Astrocyte (in vitro differentiated cells and primary cell): ENCODE measurements at regions not wholly inside any gene's neighbourhood (a gene's known extent, or its start where the extent isn't known, plus 50 kb on each side); places are given as distances from the start of the nearest gene placed in this dataset.

Experiments used
- DNase-seq: peaks from one replicate; pipeline ENCODE4 v3.0.0-alpha.2; 2010; ENCODE audit warnings: low read depth
- FAIRE-seq: peaks from 2 replicates; lab custom pipeline; 2011; peaks lifted over from hg19 to GRCh38; lab: Jason Lieb, UNC
- H2AFZ ChIP-seq: 2 replicates; pipeline ENCODE4 v1.6.0; 2012; ENCODE audit warnings: low read depth, low read length, inconsistent platforms
- H3K27ac ChIP-seq: 2 replicates; pipeline ENCODE4 v1.5.1; 2011; ENCODE audit warnings: low read depth, low read length, inconsistent platforms
- H3K27me3 ChIP-seq: 2 replicates; pipeline ENCODE4 v1.6.0; 2011; ENCODE audit warnings: low read length, inconsistent platforms; ENCODE audit not compliant: insufficient read depth
- H3K36me3 ChIP-seq: 2 replicates; pipeline ENCODE4 v1.5.1; 2011; ENCODE audit warnings: low read length, inconsistent platforms; ENCODE audit not compliant: insufficient read depth
- H3K4me1 ChIP-seq: 2 replicates; pipeline ENCODE4 v1.5.1; 2011; ENCODE audit warnings: low read length, inconsistent platforms; ENCODE audit not compliant: insufficient read depth
- H3K4me2 ChIP-seq: 2 replicates; pipeline ENCODE4 v1.6.0; 2012; ENCODE audit warnings: low read length, inconsistent platforms
- H3K4me3 ChIP-seq: 2 replicates; pipeline ENCODE4 v1.5.1; 2011; ENCODE audit warnings: low read depth, mild to moderate bottlenecking, low read length, inconsistent platforms; ENCODE audit not compliant: insufficient read depth
- H3K79me2 ChIP-seq: 2 replicates; pipeline ENCODE4 v1.6.0; 2012; ENCODE audit warnings: mild to moderate bottlenecking, low read length, inconsistent platforms; ENCODE audit not compliant: insufficient read depth
- H3K9ac ChIP-seq: 2 replicates; pipeline ENCODE4 v1.6.0; 2012; ENCODE audit warnings: mild to moderate bottlenecking, low read length, inconsistent platforms
- H3K9me3 ChIP-seq: 2 replicates; pipeline ENCODE4 v1.5.1; 2012; ENCODE audit warnings: low read depth, mild to moderate bottlenecking, low read length, inconsistent platforms; ENCODE audit not compliant: insufficient read depth
- H4K20me1 ChIP-seq: 2 replicates; pipeline ENCODE4 v1.6.0; 2012; ENCODE audit warnings: low read length, inconsistent platforms; ENCODE audit not compliant: insufficient read depth
- H3K27ac Mint-ChIP-seq: one replicate; pipeline ENCODE4 v1.8.0; 2021; ENCODE audit warnings: mild to moderate bottlenecking, mixed read lengths; ENCODE audit not compliant: unreplicated experiment
- H3K27me3 Mint-ChIP-seq: one replicate; pipeline ENCODE4 v1.8.0; 2021; ENCODE audit warnings: low read depth, mixed read lengths; ENCODE audit not compliant: unreplicated experiment
- H3K36me3 Mint-ChIP-seq: one replicate; pipeline ENCODE4 v1.8.0; 2021; ENCODE audit warnings: low read depth, mixed read lengths; ENCODE audit not compliant: unreplicated experiment
- H3K4me1 Mint-ChIP-seq: one replicate; pipeline ENCODE4 v1.8.0; 2021; ENCODE audit warnings: low read depth, mixed read lengths; ENCODE audit not compliant: unreplicated experiment
- H3K4me3 Mint-ChIP-seq: one replicate; pipeline ENCODE4 v1.8.0; 2021; ENCODE audit warnings: mild to moderate bottlenecking, moderate library complexity, mixed read lengths; ENCODE audit not compliant: unreplicated experiment
- H3K9me3 Mint-ChIP-seq: one replicate; pipeline ENCODE4 v1.8.0; 2021; ENCODE audit warnings: mild to moderate bottlenecking, mixed read lengths; ENCODE audit not compliant: unreplicated experiment
- EZH2 ChIP-seq: IDR thresholded peaks from 2 replicates; pipeline ENCODE4 v1.6.1; 2012; ENCODE audit warnings: mild to moderate bottlenecking, low read length, inconsistent platforms; ENCODE audit not compliant: insufficient read depth
- TF ChIP-seq, protein P1 (sequence below): IDR thresholded peaks from 2 replicates; pipeline ENCODE4 v1.5.1; 2011; ENCODE audit warnings: low read depth, mild to moderate bottlenecking, inconsistent platforms, low read length, moderate library complexity; ENCODE audit not compliant: insufficient read depth

DNA sequence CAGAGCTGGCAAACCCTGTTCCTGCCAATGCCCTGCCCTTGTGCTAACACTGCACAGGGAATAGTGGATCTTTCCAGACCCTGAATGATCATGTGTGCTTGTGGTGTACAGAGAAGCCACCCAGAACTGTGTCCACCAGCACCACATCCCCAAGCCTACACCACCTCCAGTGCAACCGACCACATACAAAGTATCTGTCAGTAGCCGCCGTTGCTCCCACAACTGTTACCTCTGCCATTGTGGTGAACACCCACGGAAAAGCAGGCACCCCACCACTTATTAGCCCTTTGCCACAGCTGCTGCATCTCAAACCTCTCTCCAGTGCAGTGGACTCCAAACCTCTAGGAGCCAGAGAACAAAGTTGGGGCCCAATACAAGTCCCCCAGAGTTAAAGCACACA, 1049.6 kb downstream of the TRHDE start:
- H3K9me3 Mint-ChIP-seq = peaks cover 14% of the 10 kb centered on the region
- DNase-seq (no peak), FAIRE-seq (no peak)
- H3K9me3 ChIP-seq = peaks cover 4% of the 10 kb centered on the region
- no peak overlapping the region for H3K4me3 ChIP-seq
- H3K4me3 Mint-ChIP-seq = no peak overlapping the region
- H3K36me3 Mint-ChIP-seq = peaks cover 2% of the 10 kb centered on the region
- no peaks in the 10 kb centered on the region for H3K4me1 Mint-ChIP-seq
- no peaks in the 10 kb centered on the region for H3K27me3 ChIP-seq
- no peak overlapping the region for H3K4me2 ChIP-seq
- no peak overlapping the region for H2AFZ ChIP-seq
- H3K36me3 ChIP-seq = no peaks in the 10 kb centered on the region
- TF ChIP-seq, protein P1, sequence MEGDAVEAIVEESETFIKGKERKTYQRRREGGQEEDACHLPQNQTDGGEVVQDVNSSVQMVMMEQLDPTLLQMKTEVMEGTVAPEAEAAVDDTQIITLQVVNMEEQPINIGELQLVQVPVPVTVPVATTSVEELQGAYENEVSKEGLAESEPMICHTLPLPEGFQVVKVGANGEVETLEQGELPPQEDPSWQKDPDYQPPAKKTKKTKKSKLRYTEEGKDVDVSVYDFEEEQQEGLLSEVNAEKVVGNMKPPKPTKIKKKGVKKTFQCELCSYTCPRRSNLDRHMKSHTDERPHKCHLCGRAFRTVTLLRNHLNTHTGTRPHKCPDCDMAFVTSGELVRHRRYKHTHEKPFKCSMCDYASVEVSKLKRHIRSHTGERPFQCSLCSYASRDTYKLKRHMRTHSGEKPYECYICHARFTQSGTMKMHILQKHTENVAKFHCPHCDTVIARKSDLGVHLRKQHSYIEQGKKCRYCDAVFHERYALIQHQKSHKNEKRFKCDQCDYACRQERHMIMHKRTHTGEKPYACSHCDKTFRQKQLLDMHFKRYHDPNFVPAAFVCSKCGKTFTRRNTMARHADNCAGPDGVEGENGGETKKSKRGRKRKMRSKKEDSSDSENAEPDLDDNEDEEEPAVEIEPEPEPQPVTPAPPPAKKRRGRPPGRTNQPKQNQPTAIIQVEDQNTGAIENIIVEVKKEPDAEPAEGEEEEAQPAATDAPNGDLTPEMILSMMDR = no peak
- no peak for TF ChIP-seq EZH2
- no peaks in the 10 kb centered on the region for H3K27me3 Mint-ChIP-seq
- H3K79me2 ChIP-seq = no peaks in the 10 kb centered on the region
- H3K27ac ChIP-seq = no peak overlapping the region
- H3K4me1 ChIP-seq = no peaks in the 10 kb centered on the region
- H3K9ac ChIP-seq = no peak overlapping the region
- H4K20me1 ChIP-seq = no peaks in the 10 kb centered on the region
- H3K27ac Mint-ChIP-seq = no peak overlapping the region

GRCh38 chr12:73330584-73331351, 1058.6 kb downstream of the TRHDE start:
- H3K36me3 ChIP-seq = no peaks in the 10 kb centered on the region
- no peak for FAIRE-seq
- H3K4me3 ChIP-seq = no peak overlapping the region

More at GRCh38 chr12:73330584-73331351, 1058.6 kb downstream of the TRHDE start:
- no peaks in the 10 kb centered on the region for H4K20me1 ChIP-seq
- H2AFZ ChIP-seq = no peak overlapping the region
- no peak for DNase-seq
- H3K27ac Mint-ChIP-seq = no peak overlapping the region
- H3K9ac ChIP-seq = no peak overlapping the region
- H3K27ac ChIP-seq = no peak overlapping the region
- H3K4me3 Mint-ChIP-seq = no peak overlapping the region
- H3K27me3 Mint-ChIP-seq = no peaks in the 10 kb centered on the region
- H3K9me3 ChIP-seq = no peaks in the 10 kb centered on the region
- no peak for TF ChIP-seq EZH2
- TF ChIP-seq, protein P1 = no peak
- H3K4me2 ChIP-seq = no peak overlapping the region
- H3K4me1 ChIP-seq = no peaks in the 10 kb centered on the region
- H3K27me3 ChIP-seq = no peaks in the 10 kb centered on the region
- H3K79me2 ChIP-seq = no peaks in the 10 kb centered on the region
- H3K36me3 Mint-ChIP-seq = no peaks in the 10 kb centered on the region
- H3K4me1 Mint-ChIP-seq = no peaks in the 10 kb centered on the region
- H3K9me3 Mint-ChIP-seq = peaks cover 2% of the 10 kb centered on the region
